ENCODE measurements at regions not wholly inside any gene's neighbourhood (a gene's known extent, or its start where the extent isn't known, plus 50 kb on each side); places are given as distances from the start of the nearest gene placed in this dataset.

DNA sequence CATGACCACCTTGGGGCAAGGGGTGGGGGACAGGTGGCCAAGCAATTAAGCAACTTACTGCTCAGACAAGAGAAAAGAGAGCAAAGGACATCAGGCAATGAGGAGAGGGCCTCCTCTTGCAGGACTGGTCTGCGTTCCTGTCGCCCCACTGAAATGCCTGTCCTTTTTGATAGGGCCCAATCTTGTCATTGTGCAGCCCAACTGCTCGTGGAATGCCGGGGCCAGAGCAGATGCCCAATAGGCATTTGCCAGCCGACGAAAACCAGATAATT, 104.5 kb upstream of the SH3BP4 start:
- TF ChIP-seq POLR2A (IDR thresholded peaks at IDR 0.05) (no peak), CTCF (IDR thresholded peaks at IDR 0.05 in 4 of 5, conservative IDR thresholded peaks at IDR 0.05 in 1 of 5) (no peak)
